ENCODE measurements at regions not wholly inside any gene's neighbourhood (a gene's known extent, or its start where the extent isn't known, plus 50 kb on each side); places are given as distances from the start of the nearest gene placed in this dataset.

- H3K4me1 ChIP-seq: no peaks in the 10 kb centered on the region
- no peak for DNase-seq
- no peak overlapping the region for H3K4me3 ChIP-seq
- no peaks in the 10 kb centered on the region for H3K27me3 ChIP-seq
- intact Hi-C loops (cut with DNase I): no loop called here
- no peak for TF ChIP-seq CTCF (IDR thresholded peaks at IDR 0.05)
- H3K9me3 ChIP-seq: no peaks in the 10 kb centered on the region
- H3K27ac ChIP-seq: no peak overlapping the region
- no peaks in the 10 kb centered on the region for H3K36me3 ChIP-seq
- ATAC-seq: no peak
Observed at GRCh38 chrX:134717698-134718097, 59.4 kb upstream of the PLAC1 start.

- intact Hi-C loops (cut with DNase I): no loop called here
Observed at GRCh38 chrX:134716620-134717012, 58.3 kb upstream of the PLAC1 start.

GRCh38 chrX:134715930-134716619 is 57.8 kb upstream of the PLAC1 start:
- no peaks in the 10 kb centered on the region for H3K4me1 ChIP-seq
- no peak overlapping the region for H3K27ac ChIP-seq
- H3K27me3 ChIP-seq: no peaks in the 10 kb centered on the region
- H3K9me3 ChIP-seq: no peaks in the 10 kb centered on the region
- no peak for TF ChIP-seq CTCF (IDR thresholded peaks at IDR 0.05)
- no peak overlapping the region for H3K4me3 ChIP-seq
- no peaks in the 10 kb centered on the region for H3K36me3 ChIP-seq
- intact Hi-C loops (cut with DNase I): no loop called here
- ATAC-seq (no peak), DNase-seq (no peak)

More at GRCh38 chrX:134716620-134717012, 58.3 kb upstream of the PLAC1 start:
- Histone ChIP-seq H3K27ac (no peak overlapping the region), H3K27me3 (no peaks in the 10 kb centered on the region), H3K9me3 (no peaks in the 10 kb centered on the region), H3K36me3 (no peaks in the 10 kb centered on the region), H3K4me3 (no peak overlapping the region), H3K4me1 (no peaks in the 10 kb centered on the region)
- no peak for TF ChIP-seq CTCF (IDR thresholded peaks at IDR 0.05)
- ATAC-seq (no peak), DNase-seq (no peak)

GRCh38 chrX:134714633-134715110 is 56.4 kb upstream of the PLAC1 start:
- Histone ChIP-seq H3K4me1 (no peaks in the 10 kb centered on the region), H3K4me3 (no peak overlapping the region), H3K36me3 (no peaks in the 10 kb centered on the region), H3K27me3 (no peaks in the 10 kb centered on the region), H3K9me3 (no peaks in the 10 kb centered on the region), H3K27ac (no peak overlapping the region)
- intact Hi-C loops (cut with DNase I): no loop called here
- no peak for TF ChIP-seq CTCF (IDR thresholded peaks at IDR 0.05)
- no peak for DNase-seq
- no peak for ATAC-seq

- no peaks in the 10 kb centered on the region for H3K4me1 ChIP-seq
- H3K27me3 ChIP-seq: no peaks in the 10 kb centered on the region
- H3K27ac ChIP-seq: no peak overlapping the region
- no peak for ATAC-seq
- TF ChIP-seq CTCF (IDR thresholded peaks at IDR 0.05): no peak
- no peak for DNase-seq
- no peak overlapping the region for H3K4me3 ChIP-seq
- H3K36me3 ChIP-seq: no peaks in the 10 kb centered on the region
- H3K9me3 ChIP-seq: no peaks in the 10 kb centered on the region
- intact Hi-C loops (cut with DNase I): no loop called here
Observed at GRCh38 chrX:134713618-134714107, 55.4 kb upstream of the PLAC1 start.
